SK-N-SH (cell line): ENCODE measurements at regions not wholly inside any gene's neighbourhood (a gene's known extent, or its start where the extent isn't known, plus 50 kb on each side); places are given as distances from the start of the nearest gene placed in this dataset.

Experiments used
- CTCF ChIA-PET: fragments of 300-600, 350-600 bp; formaldehyde crosslinking; extraction: SDS; loops from one replicate; lab custom pipeline; 2021; lab: Yijun Ruan, JAX
- POLR2A ChIA-PET: fragments of 350-600 bp; sonication (Branson Sonifier 250); formaldehyde crosslinking; extraction: SDS; loops from one replicate; lab custom pipeline; 2020; ENCODE audit warnings: antibody characterized with exemption, inconsistent platforms; lab: Yijun Ruan, JAX
- DNase-seq: peaks from one replicate; pipeline ENCODE4 v3.0.0; 2012
- H2AFZ ChIP-seq: fragments of 200-600 bp; sonication (generic); 2 replicates; pipeline ENCODE4 v1.8.1; 2016; ENCODE audit warnings: antibody characterized with exemption, mild to moderate bottlenecking, low read depth
- H3F3A ChIP-seq: fragments of 200-600 bp; sonication (generic); replicated peaks from 2 replicates; pipeline ENCODE3; 2016; ENCODE audit warnings: antibody characterized with exemption, mild to moderate bottlenecking; ENCODE audit not compliant: insufficient read depth
- H3K27ac ChIP-seq, 2 experiments: fragments of 200-500 bp in 1 of 2; fragments of 200-600 bp in 1 of 2; sonication (Bioruptor generic) in 1 of 2; sonication (generic), shearing (Covaris generic) in 1 of 2; 2 replicates each; pipeline versions ENCODE4 v1.5.1 to v1.6.1; 2014 to 2016; ENCODE audit warnings: low read depth in 2 of 2, inconsistent platforms in 1 of 2, low read length in 1 of 2, mild to moderate bottlenecking in 1 of 2, mixed read lengths in 1 of 2
- H3K27me3 ChIP-seq: fragments of 200-600 bp; sonication (generic), shearing (Covaris generic); 2 replicates; pipeline ENCODE4 v1.6.1; 2016; ENCODE audit warnings: mixed run types; ENCODE audit not compliant: insufficient read depth
- H3K36me3 ChIP-seq, 2 experiments: fragments of 200-500 bp in 1 of 2; fragments of 200-600 bp in 1 of 2; sonication (Bioruptor generic) in 1 of 2; sonication (generic) in 1 of 2; replicated peaks in 1 of 2; 2 replicates each; pipeline versions ENCODE3 to v1.5.1; 2014 to 2016; ENCODE audit warnings: low read length in 1 of 2, mild to moderate bottlenecking in 1 of 2; ENCODE audit not compliant: insufficient read depth in 2 of 2, control insufficient read depth in 1 of 2
- H3K4me1 ChIP-seq, 2 experiments: fragments of 200-500 bp in 1 of 2; fragments of 200-600 bp in 1 of 2; sonication (Bioruptor generic) in 1 of 2; sonication (generic), shearing (Covaris generic) in 1 of 2; 2 replicates each; pipeline versions ENCODE4 v1.5.1 to v1.6.1; 2014 to 2016; ENCODE audit warnings: low read depth in 1 of 2, low read length in 1 of 2, mixed run types in 1 of 2; ENCODE audit not compliant: insufficient read depth in 2 of 2, control insufficient read depth in 1 of 2
- H3K4me2 ChIP-seq: fragments of 200-600 bp; sonication (generic), shearing (Covaris generic); 2 replicates; pipeline ENCODE4 v1.6.1; 2017; ENCODE audit warnings: mixed run types
- H3K4me3 ChIP-seq, 2 experiments: fragments of 200-500 bp in 1 of 2; fragments of 200-600 bp in 1 of 2; sonication (Bioruptor generic) in 1 of 2; sonication (generic), shearing (Covaris generic) in 1 of 2; 2 replicates each; pipeline versions ENCODE4 v1.5.1 to v1.8.1; 2014 to 2016; ENCODE audit warnings: low read depth in 2 of 2, inconsistent platforms in 1 of 2, low read length in 1 of 2, mild to moderate bottlenecking in 1 of 2, mixed read lengths in 1 of 2, moderate library complexity in 1 of 2
- H3K79me2 ChIP-seq: fragments of 200-600 bp; sonication (generic); 2 replicates; pipeline ENCODE4 v1.8.1; 2017; ENCODE audit warnings: mild to moderate bottlenecking; ENCODE audit not compliant: insufficient read depth
- H3K9ac ChIP-seq: fragments of 200-600 bp; sonication (generic); 2 replicates; pipeline ENCODE4 v1.6.1; 2017; ENCODE audit warnings: mixed run types
- H3K9me2 ChIP-seq: fragments of 200-600 bp; sonication (generic); 2 replicates; pipeline ENCODE4 v1.6.1; 2017; ENCODE audit warnings: mixed run types
- H3K9me3 ChIP-seq: fragments of 200-600 bp; sonication (generic); 2 replicates; pipeline ENCODE4 v1.6.1; 2017; ENCODE audit warnings: mixed run types, mild to moderate bottlenecking, moderate library complexity
- H4K20me1 ChIP-seq: fragments of 200-600 bp; sonication (generic); 2 replicates; pipeline ENCODE4 v1.6.1; 2017; ENCODE audit warnings: mild to moderate bottlenecking, mixed run types; ENCODE audit not compliant: insufficient read depth
- CHD2 ChIP-seq: fragments of 150-350 bp; IDR thresholded peaks from 2 replicates; pipeline ENCODE4 v1.6.1; 2018; ENCODE audit warnings: low read length; ENCODE audit not compliant: partially characterized antibody
- CTCF ChIP-seq: fragments of 200-600 bp; sonication (generic); IDR thresholded peaks from 2 replicates; pipeline ENCODE4 v1.6.1; 2017; ENCODE audit warnings: antibody characterized with exemption, mild to moderate bottlenecking, moderate library complexity
- EP300 ChIP-seq, 2 experiments: IDR thresholded peaks; 2 replicates each; pipeline versions ENCODE4 v1.4.0 to v1.6.1; 2012; ENCODE audit warnings: borderline replicate concordance in 1 of 2, low read depth in 1 of 2, low read length in 1 of 2
- EZH2phosphoT487 ChIP-seq: fragments of 200-600 bp; sonication (generic); IDR thresholded peaks from 2 replicates; pipeline ENCODE4 v1.6.1; 2017; ENCODE audit warnings: low read depth, mixed run types, mild to moderate bottlenecking, antibody characterized with exemption, moderate library complexity, borderline replicate concordance
- IRF3 ChIP-seq: fragments of 150-350 bp; IDR thresholded peaks from 2 replicates; pipeline ENCODE4 v1.6.1; 2016; ENCODE audit warnings: mild to moderate bottlenecking, low read depth, low read length
- MAX ChIP-seq: IDR thresholded peaks from 2 replicates; pipeline ENCODE4 v1.4.0; 2012; ENCODE audit warnings: low read depth
- MEF2A ChIP-seq: IDR thresholded peaks from 2 replicates; pipeline ENCODE4 v1.4.0; 2012; ENCODE audit warnings: low read depth, borderline replicate concordance
- NFIC ChIP-seq: IDR thresholded peaks from 2 replicates; pipeline ENCODE4 v1.4.0; 2012; ENCODE audit warnings: borderline replicate concordance
- NRF1 ChIP-seq: IDR thresholded peaks from 2 replicates; pipeline ENCODE4 v1.6.1; 2012; ENCODE audit warnings: low read depth, mild to moderate bottlenecking, low read length
- PBX3 ChIP-seq: IDR thresholded peaks from 2 replicates; pipeline ENCODE4; 2012
- POLR2AphosphoS5 ChIP-seq: IDR thresholded peaks from 2 replicates; pipeline ENCODE4 v1.6.1; 2012; ENCODE audit warnings: low read depth, low read length
- RCOR1 ChIP-seq: fragments of 150-350 bp; IDR thresholded peaks from 2 replicates; pipeline ENCODE4 v1.6.1; 2017; ENCODE audit warnings: antibody characterized with exemption, low read length
- REST ChIP-seq: IDR thresholded peaks from 2 replicates; pipeline ENCODE4 v1.6.1; 2012; ENCODE audit warnings: mild to moderate bottlenecking, low read depth, low read length, moderate library complexity
- RFX5 ChIP-seq: IDR thresholded peaks from 2 replicates; pipeline ENCODE4 v1.6.1; 2012; ENCODE audit warnings: mild to moderate bottlenecking, improper control_type of control experiment, low read length
- SIN3A ChIP-seq: IDR thresholded peaks from 2 replicates; pipeline ENCODE4 v1.6.1; 2012; ENCODE audit warnings: low read depth, mild to moderate bottlenecking, low read length, moderate library complexity, borderline replicate concordance
- TCF12 ChIP-seq: IDR thresholded peaks from 2 replicates; pipeline ENCODE4 v1.4.0; 2012
- TEAD4 ChIP-seq: IDR thresholded peaks from 2 replicates; pipeline ENCODE4 v1.4.0; 2012; ENCODE audit warnings: mild to moderate bottlenecking, borderline replicate concordance; ENCODE audit not compliant: insufficient read depth
- USF2 ChIP-seq: fragments of 150-350 bp; IDR thresholded peaks from 2 replicates; pipeline ENCODE4 v1.6.1; 2017; ENCODE audit warnings: antibody characterized with exemption, low read length, low read depth, borderline replicate concordance
- ZBTB33 ChIP-seq: IDR thresholded peaks from 2 replicates; pipeline ENCODE4 v1.4.0; 2012; ENCODE audit warnings: low read depth, borderline replicate concordance
- WGBS: methylation state at CpG from one replicate; pipeline ENCODE4 v1.1.6; 2017; ENCODE audit warnings: low lambda C conversion rate; 5-methylcytosine and 5-hydroxymethylcytosine counted together

- CTCF ChIA-PET = no interaction called here
- 70% methylated on average over 1 of the region's 1 CpG for WGBS
Observed at GRCh38 chr5:163938595-163938994, 433.2 kb downstream of the MAT2B start.

More at GRCh38 chr5:163938595-163938994, 433.2 kb downstream of the MAT2B start:
- Histone ChIP-seq H3K27me3 (no peaks in the 10 kb centered on the region), H3K9ac (no peak overlapping the region), H3F3A (no peaks in the 10 kb centered on the region), H3K4me1 (no peaks in the 10 kb centered on the region), H3K36me3 (no peaks in the 10 kb centered on the region), H4K20me1 (no peaks in the 10 kb centered on the region), H3K27ac (no peak overlapping the region), H3K9me2 (no peaks in the 10 kb centered on the region), H3K79me2 (no peaks in the 10 kb centered on the region), H3K9me3 (no peaks in the 10 kb centered on the region), H2AFZ (no peak overlapping the region), H3K4me3 (no peak overlapping the region), H3K4me2 (no peak overlapping the region)
- TF ChIP-seq IRF3 (no peak), SIN3A (no peak), TEAD4 (no peak), CHD2 (no peak), RCOR1 (no peak), NFIC (no peak), POLR2AphosphoS5 (no peak), ZBTB33 (no peak), NRF1 (no peak), TCF12 (no peak), MAX (no peak), CTCF (no peak), EP300 (IDR thresholded peaks at IDR 0.05; ENCODE audit: borderline replicate concordance in 1 of 2, low read depth in 1 of 2, low read length in 1 of 2) (no peak), USF2 (no peak), MEF2A (no peak), EZH2phosphoT487 (no peak), REST (no peak), PBX3 (no peak), RFX5 (no peak)
- DNase-seq = no peak
- POLR2A ChIA-PET = no interaction called here
